BLaER1 (cell line): ENCODE measurements at regions not wholly inside any gene's neighbourhood (a gene's known extent, or its start where the extent isn't known, plus 50 kb on each side); places are given as distances from the start of the nearest gene placed in this dataset.
"Not testable (repeated sequence)": the region's sequence is repeated elsewhere in the genome, so short reads cannot be mapped to it uniquely, and the experiment has no call there.

Source experiments
- H3K27ac ChIP-seq: shearing (Covaris generic); formaldehyde crosslinking; 2 replicates; pipeline ENCODE4 v1.8.1; 2022
- H3K27me3 ChIP-seq: shearing (Covaris generic); formaldehyde crosslinking; 2 replicates; pipeline ENCODE4 v1.8.1; 2022
- H3K36me3 ChIP-seq: shearing (Covaris generic); formaldehyde crosslinking; 2 replicates; pipeline ENCODE4 v1.8.1; 2022
- H3K4me1 ChIP-seq: shearing (Covaris generic); formaldehyde crosslinking; 2 replicates; pipeline ENCODE4 v1.8.1; 2022
- H3K4me2 ChIP-seq: shearing (Covaris generic); formaldehyde crosslinking; 2 replicates; pipeline ENCODE4 v1.8.1; 2022
- H3K4me3 ChIP-seq: shearing (Covaris generic); formaldehyde crosslinking; 2 replicates; pipeline ENCODE4 v1.8.1; 2022
- H3K9ac ChIP-seq: shearing (Covaris generic); formaldehyde crosslinking; 2 replicates; pipeline ENCODE4 v1.8.1; 2022
- H3K9me3 ChIP-seq: shearing (Covaris generic); formaldehyde crosslinking; 2 replicates; pipeline ENCODE4 v1.8.1; 2022
- H4K20me1 ChIP-seq: shearing (Covaris generic); formaldehyde crosslinking; 2 replicates; pipeline ENCODE4 v1.8.1; 2022
- Cebpa-rat ChIP-seq: shearing (Covaris generic); IDR thresholded peaks from 2 replicates; pipeline ENCODE4 v1.8.1; 2022

- no peak overlapping the region for H3K4me2 ChIP-seq
- no peaks in the 10 kb centered on the region for H3K4me1 ChIP-seq
- H3K9ac ChIP-seq: no peak overlapping the region
- H3K27ac ChIP-seq: no peak overlapping the region
- H3K27me3 ChIP-seq: no peaks in the 10 kb centered on the region
- H3K36me3 ChIP-seq: no peaks in the 10 kb centered on the region
- H4K20me1 ChIP-seq: no peaks in the 10 kb centered on the region
- no peak for TF ChIP-seq Cebpa-rat
- H3K9me3 ChIP-seq: no peaks in the 10 kb centered on the region
- no peak overlapping the region for H3K4me3 ChIP-seq
Observed at GRCh38 chr10:118870467-118871243, 115.9 kb upstream of the CACUL1 start.

DNA sequence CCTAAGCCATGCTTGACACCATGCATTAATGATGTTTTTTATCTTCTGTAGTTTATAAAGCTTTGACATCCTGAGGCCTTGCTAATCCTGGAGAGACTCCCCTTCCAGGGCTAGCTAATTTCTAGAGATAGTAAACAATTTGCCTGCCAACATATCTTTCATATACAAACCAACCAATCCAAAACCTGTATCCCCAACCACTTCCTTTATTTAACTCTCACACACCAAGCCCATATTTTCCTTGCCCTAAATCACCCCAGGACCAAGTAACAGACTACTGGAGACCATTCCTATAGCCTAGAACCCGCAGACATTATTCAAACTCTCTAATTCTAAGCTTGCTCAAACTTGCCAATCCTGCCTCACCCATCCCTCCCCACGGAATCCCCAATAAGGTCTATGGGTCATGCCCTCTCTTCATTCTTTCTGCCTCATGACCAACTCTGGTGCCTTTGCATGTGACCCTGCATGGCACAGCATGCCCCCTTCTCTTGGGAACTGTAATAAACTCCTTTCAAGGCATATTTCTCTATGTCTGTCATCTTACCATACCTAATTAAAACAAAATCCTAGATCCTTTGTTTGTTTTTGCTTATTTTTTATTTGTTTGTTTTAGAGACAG lies 116.6 kb upstream of the CACUL1 start:
- H3K27me3 ChIP-seq: no peaks in the 10 kb centered on the region
- no peaks in the 10 kb centered on the region for H4K20me1 ChIP-seq
- peaks cover 7% of the 10 kb centered on the region for H3K9me3 ChIP-seq
- H3K9ac ChIP-seq: no peak overlapping the region
- H3K27ac ChIP-seq: no peak overlapping the region
- H3K4me3 ChIP-seq: no peak overlapping the region
- no peak for TF ChIP-seq Cebpa-rat
- H3K4me1 ChIP-seq: no peaks in the 10 kb centered on the region
- no peak overlapping the region for H3K4me2 ChIP-seq
- no peaks in the 10 kb centered on the region for H3K36me3 ChIP-seq

DNA sequence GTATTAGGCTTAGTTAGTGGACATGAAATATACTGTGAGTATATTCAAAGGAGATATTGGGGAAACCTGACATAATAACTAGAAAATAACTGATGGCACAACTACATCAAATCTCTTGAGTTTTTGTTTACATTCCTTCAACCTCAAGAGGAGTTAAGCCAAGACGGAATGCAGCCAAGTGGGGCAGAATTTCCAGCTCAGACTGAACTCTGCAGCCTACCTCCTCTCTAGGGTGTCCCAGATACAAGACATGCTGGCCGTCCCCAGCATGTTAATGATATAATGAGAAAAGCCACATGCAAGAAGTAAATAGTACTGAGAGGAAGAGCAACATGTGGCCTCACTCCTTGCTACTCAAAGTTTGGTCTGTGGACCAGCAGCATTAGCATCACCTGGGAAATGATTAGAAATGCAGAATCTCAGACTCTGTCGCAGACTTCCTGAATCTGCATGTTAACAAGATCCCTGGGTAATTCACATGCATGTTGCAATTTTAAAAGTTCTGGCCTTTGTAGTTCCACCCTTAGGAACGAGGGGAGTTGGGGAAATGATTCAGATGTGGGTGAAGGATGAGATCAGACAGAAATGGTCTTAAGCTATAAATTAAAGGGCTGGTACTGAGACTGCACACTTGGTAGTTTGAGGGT lies 118.4 kb upstream of the CACUL1 start:
- no peak for TF ChIP-seq Cebpa-rat
- Histone ChIP-seq H3K4me2 (no peak overlapping the region), H3K4me1 (no peaks in the 10 kb centered on the region), H3K36me3 (no peaks in the 10 kb centered on the region), H3K27me3 (no peaks in the 10 kb centered on the region), H3K4me3 (no peak overlapping the region), H3K9me3 (peaks cover 11% of the 10 kb centered on the region), H3K9ac (no peak overlapping the region), H4K20me1 (no peaks in the 10 kb centered on the region), H3K27ac (no peak overlapping the region)

GRCh38 chr10:118873738-118874105 lies 119.0 kb upstream of the CACUL1 start:
- Histone ChIP-seq H3K9ac (no peak overlapping the region), H3K27ac (no peak overlapping the region), H3K4me2 (no peak overlapping the region), H3K27me3 (no peaks in the 10 kb centered on the region), H3K36me3 (no peaks in the 10 kb centered on the region), H3K9me3 (peaks cover 11% of the 10 kb centered on the region), H3K4me3 (no peak overlapping the region), H4K20me1 (no peaks in the 10 kb centered on the region), H3K4me1 (no peaks in the 10 kb centered on the region)
- TF ChIP-seq Cebpa-rat: no peak

GRCh38 chr10:118874171-118874570 lies 119.4 kb upstream of the CACUL1 start:
- H3K4me2 ChIP-seq: no peak overlapping the region
- no peaks in the 10 kb centered on the region for H3K4me1 ChIP-seq
- no peaks in the 10 kb centered on the region for H3K36me3 ChIP-seq
- H3K4me3 ChIP-seq: no peak overlapping the region
- H3K9ac ChIP-seq: no peak overlapping the region
- H4K20me1 ChIP-seq: no peaks in the 10 kb centered on the region
- H3K27ac ChIP-seq: no peak overlapping the region
- no peak for TF ChIP-seq Cebpa-rat
- H3K9me3 ChIP-seq: peaks cover 11% of the 10 kb centered on the region
- no peaks in the 10 kb centered on the region for H3K27me3 ChIP-seq

- H3K27ac ChIP-seq: no peak overlapping the region
- no peak overlapping the region for H3K4me2 ChIP-seq
- TF ChIP-seq Cebpa-rat: no peak
- H3K9ac ChIP-seq: no peak overlapping the region
- H3K9me3 ChIP-seq: peaks cover 11% of the 10 kb centered on the region
- H3K4me1 ChIP-seq: no peaks in the 10 kb centered on the region
- H3K27me3 ChIP-seq: no peaks in the 10 kb centered on the region
- no peaks in the 10 kb centered on the region for H3K36me3 ChIP-seq
- no peak overlapping the region for H3K4me3 ChIP-seq
- H4K20me1 ChIP-seq: no peaks in the 10 kb centered on the region
Observed at GRCh38 chr10:118875087-118875486, 120.3 kb upstream of the CACUL1 start.

DNA sequence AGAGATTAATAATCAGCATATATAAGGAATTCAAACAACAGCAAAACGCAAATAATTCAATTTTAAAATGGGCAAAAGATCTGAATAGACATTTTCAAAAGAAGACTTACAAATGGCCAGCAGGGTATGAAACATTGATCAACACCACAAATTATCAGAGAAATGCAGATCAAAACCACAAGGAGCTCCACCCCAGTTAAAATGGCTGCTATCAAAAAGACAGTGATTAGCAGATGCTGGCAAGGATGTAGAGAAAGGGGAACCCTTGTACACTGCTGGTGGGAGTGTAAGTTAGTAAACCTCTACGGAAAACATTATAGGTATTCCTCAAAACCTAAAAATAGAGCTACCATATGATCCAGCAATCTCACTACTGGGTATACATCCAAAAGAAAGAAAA lies 128.0 kb upstream of the CACUL1 start:
- Histone ChIP-seq H3K9ac (no peak overlapping the region), H4K20me1 (no peaks in the 10 kb centered on the region), H3K9me3 (no peaks in the 10 kb centered on the region), H3K4me2 (no peak overlapping the region), H3K4me3 (no peak overlapping the region), H3K27ac (no peak overlapping the region), H3K4me1 (no peaks in the 10 kb centered on the region), H3K27me3 (no peaks in the 10 kb centered on the region), H3K36me3 (no peaks in the 10 kb centered on the region)
- TF ChIP-seq Cebpa-rat: no peak

GRCh38 chr10:118892255-118892654 lies 137.3 kb upstream of the NANOS1 start:
- Histone ChIP-seq H3K4me2 (no peak overlapping the region), H3K4me1 (no peaks in the 10 kb centered on the region), H3K9ac (no peak overlapping the region), H3K9me3 (peaks cover 46% of the 10 kb centered on the region), H3K27me3 (no peaks in the 10 kb centered on the region), H4K20me1 (no peaks in the 10 kb centered on the region), H3K36me3 (no peaks in the 10 kb centered on the region), H3K27ac (no peak overlapping the region), H3K4me3 (no peak overlapping the region)
- no peak for TF ChIP-seq Cebpa-rat

- not testable (repeated sequence) for H3K4me1 ChIP-seq, H3K27me3 ChIP-seq, H3K4me3 ChIP-seq, H3K27ac ChIP-seq, H4K20me1 ChIP-seq, H3K9ac ChIP-seq, H3K36me3 ChIP-seq, H3K4me2 ChIP-seq
- H3K9me3 ChIP-seq: peaks cover 66% of the 10 kb centered on the region
Observed at GRCh38 chr10:118894891-118895290, 134.6 kb upstream of the NANOS1 start.

DNA sequence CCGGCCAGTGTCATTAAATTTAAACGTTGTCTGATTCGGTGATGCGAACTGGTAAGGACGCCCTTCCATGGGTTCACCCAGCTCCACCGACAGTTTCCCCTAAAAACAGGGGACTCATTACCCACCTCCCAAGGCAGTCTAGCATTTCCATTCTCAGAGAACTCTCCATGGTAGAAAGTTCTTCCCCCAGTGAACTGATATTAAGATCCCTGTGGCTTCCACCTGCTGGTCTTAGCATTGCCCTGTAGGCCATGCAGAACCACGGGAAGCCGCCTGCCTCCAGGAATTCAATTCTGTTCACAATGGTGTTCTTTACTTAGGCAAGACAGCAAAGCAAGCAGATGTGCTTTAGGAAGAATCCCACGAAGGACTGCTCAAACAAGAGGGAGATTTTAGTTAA lies 128.9 kb upstream of the NANOS1 start:
- peaks cover 33% of the 10 kb centered on the region for H3K9me3 ChIP-seq
- no peak overlapping the region for H3K27ac ChIP-seq
- H3K36me3 ChIP-seq: no peaks in the 10 kb centered on the region
- no peaks in the 10 kb centered on the region for H3K27me3 ChIP-seq
- H3K4me2 ChIP-seq: no peak overlapping the region
- H4K20me1 ChIP-seq: no peaks in the 10 kb centered on the region
- H3K9ac ChIP-seq: no peak overlapping the region
- H3K4me1 ChIP-seq: no peaks in the 10 kb centered on the region
- H3K4me3 ChIP-seq: no peak overlapping the region
- TF ChIP-seq Cebpa-rat: no peak
